SU-DHL-6 (cell line): ENCODE measurements at regions not wholly inside any gene's neighbourhood (a gene's known extent, or its start where the extent isn't known, plus 50 kb on each side); places are given as distances from the start of the nearest gene placed in this dataset.

Source experiments
- CTCF ChIP-seq: fragments of 200-600 bp; sonication (generic); IDR thresholded peaks from one replicate; pipeline ENCODE4 v1.5.1; 2017; ENCODE audit warnings: antibody characterized with exemption, mild to moderate bottlenecking, low read length, moderate library complexity; ENCODE audit not compliant: insufficient read depth, poor library complexity, severe bottlenecking
- EZH2phosphoT487 ChIP-seq: fragments of 200-600 bp; sonication (generic), shearing (Covaris generic); conservative IDR thresholded peaks from 2 replicates; pipeline ENCODE4 v1.6.1; 2018; ENCODE audit warnings: mild to moderate bottlenecking, antibody characterized with exemption, low read length, moderate library complexity, mixed read lengths

- TF ChIP-seq CTCF (no peak), EZH2phosphoT487 (no peak)
Observed at GRCh38 chr9:118128313-118128712, 424.1 kb downstream of the TLR4 start.
